Activated CD8-positive, alpha-beta memory T cell treated with anti-CD3 and anti-CD28 coated beads for 24 hours (primary cell): ENCODE measurements at regions not wholly inside any gene's neighbourhood (a gene's known extent, or its start where the extent isn't known, plus 50 kb on each side); places are given as distances from the start of the nearest gene placed in this dataset.
"Not testable (repeated sequence)": the region's sequence is repeated elsewhere in the genome, so short reads cannot be mapped to it uniquely, and the experiment has no call there.

Experiments
- DNase-seq: peaks from one replicate; pipeline ENCODE4 v3.0.0-alpha.2; 2020

GRCh38 chr1:187931776-187932175 is 1103.0 kb downstream of the PLA2G4A start:
- DNase-seq, result no peak

- no peak for DNase-seq
These were observed 1105.0 kb downstream of the PLA2G4A start for GRCh38 chr1:187933562-187934419.

- no peak for DNase-seq
These were observed 1107.9 kb downstream of the PLA2G4A start for GRCh38 chr1:187936667-187937066.

- no peak for DNase-seq
These were observed 1109.3 kb downstream of the PLA2G4A start for GRCh38 chr1:187938092-187938491.

GRCh38 chr1:187942986-187943385 is 1114.2 kb downstream of the PLA2G4A start:
- DNase-seq, result no peak

GRCh38 chr1:187943606-187944403 is 1115.1 kb downstream of the PLA2G4A start:
- DNase-seq, result no peak

- not testable (repeated sequence) for DNase-seq
These were observed 1117.9 kb downstream of the PLA2G4A start for GRCh38 chr1:187946661-187947060.

- DNase-seq, result no peak
These were observed 1118.6 kb downstream of the PLA2G4A start for GRCh38 chr1:187947359-187947758.

- DNase-seq, result no peak
These were observed 1119.5 kb downstream of the PLA2G4A start for GRCh38 chr1:187948170-187948794.

- DNase-seq, result no peak
These were observed 1120.8 kb downstream of the PLA2G4A start for GRCh38 chr1:187949567-187949966.

GRCh38 chr1:187951817-187952216 is 1123.1 kb downstream of the PLA2G4A start:
- DNase-seq, result no peak

GRCh38 chr1:187952446-187952845 is 1123.7 kb downstream of the PLA2G4A start:
- DNase-seq, result no peak

GRCh38 chr1:187956975-187957374 is 1128.2 kb downstream of the PLA2G4A start:
- no peak for DNase-seq

- no peak for DNase-seq
These were observed 1129.5 kb downstream of the PLA2G4A start for GRCh38 chr1:187958207-187958606.

- DNase-seq, result no peak
These were observed 1130.3 kb downstream of the PLA2G4A start for GRCh38 chr1:187959062-187959461.

GRCh38 chr1:187960125-187960638 is 1131.4 kb downstream of the PLA2G4A start:
- DNase-seq, result no peak

GRCh38 chr1:187961895-187962294 is 1133.1 kb downstream of the PLA2G4A start:
- DNase-seq, result no peak

- no peak for DNase-seq
These were observed 1143.1 kb downstream of the PLA2G4A start for GRCh38 chr1:187971851-187972250.

GRCh38 chr1:187977298-187977697 is 1148.5 kb downstream of the PLA2G4A start:
- DNase-seq, result no peak

GRCh38 chr1:187985145-187985896 is 1156.6 kb downstream of the PLA2G4A start:
- DNase-seq, result no peak

- DNase-seq, result no peak
These were observed 1157.3 kb downstream of the PLA2G4A start for GRCh38 chr1:187985897-187986654.
